Gastrocnemius medialis (tissue), 4 donors: ENCODE measurements at regions not wholly inside any gene's neighbourhood (a gene's known extent, or its start where the extent isn't known, plus 50 kb on each side); places are given as distances from the start of the nearest gene placed in this dataset.

Source experiments
- ATAC-seq, 2 donors: fragments of 150-250 bp; one replicate each; pipeline ENCODE4 v1.9.1; 2016
- DNase-seq, 2 donors: peaks; one replicate each; pipeline ENCODE4 v3.0.0-alpha.2; 2019
- H3K27ac ChIP-seq, 4 donors: fragments of 200-600 bp; sonication (generic); 1 replicate in 1 of 4; 2 replicates in 3 of 4; pipeline ENCODE4 v1.5.1; 2016 to 2018; ENCODE audit warnings: mild to moderate bottlenecking in 2 of 4, moderate library complexity in 1 of 4
- H3K27me3 ChIP-seq, 3 donors: fragments of 200-600 bp; sonication (generic) in 2 of 3; 1 replicate in 1 of 3; 2 replicates in 2 of 3; pipeline versions ENCODE4 v1.5.1 to v1.6.0; 2016 to 2019; ENCODE audit warnings: mild to moderate bottlenecking in 1 of 3, moderate library complexity in 1 of 3
- H3K36me3 ChIP-seq, 2 donors: fragments of 200-600 bp; sonication (generic) in 1 of 2; one replicate each; pipeline ENCODE4 v1.5.1; 2017 to 2018
- H3K4me1 ChIP-seq, 2 donors: fragments of 200-600 bp; sonication (generic) in 1 of 2; one replicate each; pipeline ENCODE4 v1.5.1; 2016 to 2017; ENCODE audit warnings: mild to moderate bottlenecking in 2 of 2
- H3K4me3 ChIP-seq, 4 donors: fragments of 200-600 bp; sonication (generic) in 3 of 4; 1 replicate in 1 of 4; 2 replicates in 3 of 4; pipeline ENCODE4 v1.5.1; 2016 to 2019; ENCODE audit warnings: mild to moderate bottlenecking in 2 of 4
- H3K9me3 ChIP-seq, 3 donors: fragments of 200-600 bp; sonication (generic) in 2 of 3; 1 replicate in 1 of 3; 2 replicates in 2 of 3; pipeline ENCODE4 v1.5.1; 2016 to 2019
- POLR2A ChIP-seq, 2 donors: fragments of 450-650 bp; IDR thresholded peaks; one replicate each; pipeline ENCODE4 v1.6.1; 2017; ENCODE audit warnings: antibody characterized with exemption in 2 of 2, mild to moderate bottlenecking in 2 of 2, moderate library complexity in 2 of 2
- in situ Hi-C, 4 donors: fragments of 200-750 bp; cut with MboI; loops; one replicate each; pipeline versions ENCODE4 v1.15.0 to v1.8.0; 2017; ENCODE audit warnings: low sequenced_read_pairs in 4 of 4
- intact Hi-C: fragments of 100-400 bp; cut with DNase I; formaldehyde crosslinking; loops from one replicate; pipeline ENCODE4 v1.15.1; 2023; ENCODE audit warnings: low total_unique reads
- TF ChIP-seq, protein P1 (sequence below), 5 experiments: fragments of 450-650 bp in 3 of 5; fragments of 200-600 bp in 2 of 5; sonication (generic) in 2 of 5; IDR thresholded peaks in 4 of 5; conservative IDR thresholded peaks in 1 of 5; 1 replicate in 4 of 5; 2 replicates in 1 of 5; pipeline ENCODE4 v1.5.1; 2016 to 2019; ENCODE audit warnings: antibody characterized with exemption in 5 of 5, mild to moderate bottlenecking in 3 of 5, moderate library complexity in 3 of 5

GRCh38 chr11:103845331-103845730, 191.1 kb upstream of the DDI1 start:
- no peak for DNase-seq
- Histone ChIP-seq H3K27me3 (no peaks in the 10 kb centered on the region), H3K9me3 (no peaks in the 10 kb centered on the region), H3K27ac (no peak overlapping the region), H3K4me1 (no peaks in the 10 kb centered on the region), H3K36me3 (no peaks in the 10 kb centered on the region), H3K4me3 (no peak overlapping the region)
- intact Hi-C loops: no loop called here
- in situ Hi-C loops: no loop called here
- no peak for ATAC-seq
- TF ChIP-seq, protein P1, sequence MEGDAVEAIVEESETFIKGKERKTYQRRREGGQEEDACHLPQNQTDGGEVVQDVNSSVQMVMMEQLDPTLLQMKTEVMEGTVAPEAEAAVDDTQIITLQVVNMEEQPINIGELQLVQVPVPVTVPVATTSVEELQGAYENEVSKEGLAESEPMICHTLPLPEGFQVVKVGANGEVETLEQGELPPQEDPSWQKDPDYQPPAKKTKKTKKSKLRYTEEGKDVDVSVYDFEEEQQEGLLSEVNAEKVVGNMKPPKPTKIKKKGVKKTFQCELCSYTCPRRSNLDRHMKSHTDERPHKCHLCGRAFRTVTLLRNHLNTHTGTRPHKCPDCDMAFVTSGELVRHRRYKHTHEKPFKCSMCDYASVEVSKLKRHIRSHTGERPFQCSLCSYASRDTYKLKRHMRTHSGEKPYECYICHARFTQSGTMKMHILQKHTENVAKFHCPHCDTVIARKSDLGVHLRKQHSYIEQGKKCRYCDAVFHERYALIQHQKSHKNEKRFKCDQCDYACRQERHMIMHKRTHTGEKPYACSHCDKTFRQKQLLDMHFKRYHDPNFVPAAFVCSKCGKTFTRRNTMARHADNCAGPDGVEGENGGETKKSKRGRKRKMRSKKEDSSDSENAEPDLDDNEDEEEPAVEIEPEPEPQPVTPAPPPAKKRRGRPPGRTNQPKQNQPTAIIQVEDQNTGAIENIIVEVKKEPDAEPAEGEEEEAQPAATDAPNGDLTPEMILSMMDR (IDR thresholded peaks at IDR 0.05 in 4 of 5, conservative IDR thresholded peaks at IDR 0.05 in 1 of 5): no peak
- no peak for TF ChIP-seq POLR2A (IDR thresholded peaks at IDR 0.05)

GRCh38 chr11:103848686-103849085, 187.8 kb upstream of the DDI1 start:
- TF ChIP-seq, protein P1 (IDR thresholded peaks at IDR 0.05 in 4 of 5, conservative IDR thresholded peaks at IDR 0.05 in 1 of 5): no peak

DNA sequence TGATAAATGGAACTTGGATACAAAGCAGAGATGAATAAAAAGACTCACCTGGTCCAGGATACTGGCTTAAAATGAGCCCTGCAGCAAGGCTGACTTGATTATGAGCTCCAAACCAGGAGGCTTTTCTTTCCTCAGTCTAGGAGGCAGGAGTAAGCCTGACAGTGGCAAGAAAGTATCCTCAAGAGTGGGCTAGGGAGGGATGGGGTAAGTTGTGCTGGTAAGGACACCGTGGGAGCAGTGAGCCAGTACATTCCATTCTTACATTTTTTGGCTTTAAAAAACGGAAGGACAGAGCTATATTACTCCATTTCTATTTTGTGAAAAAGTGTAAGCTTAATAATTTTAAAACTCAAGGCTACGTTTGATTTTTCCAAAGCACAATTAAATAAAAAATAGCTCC, 187.1 kb upstream of the DDI1 start:
- DNase-seq: no peak
- peak overlapping the region in 1 of 4 donors; percentile 15 for H3K4me3 ChIP-seq
- in situ Hi-C loops (no loop called here), intact Hi-C loops (no loop called here)
- no peaks in the 10 kb centered on the region for H3K36me3 ChIP-seq
- TF ChIP-seq, protein P1 (IDR thresholded peaks at IDR 0.05 in 4 of 5, conservative IDR thresholded peaks at IDR 0.05 in 1 of 5): no peak
- TF ChIP-seq POLR2A (IDR thresholded peaks at IDR 0.05): peak in 1 of 2 donors; percentile 22
- ATAC-seq: peak in 1 of 2 donors; percentile 58
- H3K9me3 ChIP-seq: no peaks in the 10 kb centered on the region
- H3K4me1 ChIP-seq: no peaks in the 10 kb centered on the region
- no peak overlapping the region for H3K27ac ChIP-seq
- no peaks in the 10 kb centered on the region for H3K27me3 ChIP-seq

More at GRCh38 chr11:103848686-103849085, 187.8 kb upstream of the DDI1 start:
- Histone ChIP-seq H3K9me3 (no peaks in the 10 kb centered on the region), H3K27ac (no peak overlapping the region), H3K36me3 (no peaks in the 10 kb centered on the region), H3K4me1 (no peaks in the 10 kb centered on the region), H3K4me3 (no peak overlapping the region), H3K27me3 (no peaks in the 10 kb centered on the region)
- in situ Hi-C loops (no loop called here), intact Hi-C loops (no loop called here)
- ATAC-seq (no peak), DNase-seq (no peak)

GRCh38 chr11:103850419-103851165, 185.8 kb upstream of the DDI1 start:
- Histone ChIP-seq H3K4me3 (no peak overlapping the region), H3K36me3 (no peaks in the 10 kb centered on the region), H3K27me3 (no peaks in the 10 kb centered on the region), H3K4me1 (no peaks in the 10 kb centered on the region), H3K9me3 (no peaks in the 10 kb centered on the region), H3K27ac (peak overlapping the region in 3 of 4 donors; percentile 2 to 21 (median 4))
- TF ChIP-seq, protein P1 (IDR thresholded peaks at IDR 0.05 in 4 of 5, conservative IDR thresholded peaks at IDR 0.05 in 1 of 5): no peak
- no peak for TF ChIP-seq POLR2A (IDR thresholded peaks at IDR 0.05)
- ATAC-seq (peak in 1 of 2 donors; percentile 11), DNase-seq (no peak)
- intact Hi-C loops: no loop called here
- in situ Hi-C loops: no loop called here
